Adrenal gland (tissue), 9 donors: ENCODE measurements at regions not wholly inside any gene's neighbourhood (a gene's known extent, or its start where the extent isn't known, plus 50 kb on each side); places are given as distances from the start of the nearest gene placed in this dataset.

ENCODE experiments used
- DNase-seq, 7 donors: peaks; one replicate each; pipeline ENCODE4 v3.0.0-alpha.2; 2019 to 2020
- H3K27ac ChIP-seq, 5 donors: fragments of 200-600 bp; sonication (generic) in 4 of 5; 1 replicate in 3 of 5; 2 replicates in 2 of 5; pipeline versions ENCODE4 v1.5.1 to v1.8.0; 2016 to 2020; ENCODE audit warnings: mild to moderate bottlenecking in 1 of 5
- H3K27me3 ChIP-seq: fragments of 200-600 bp; 2 replicates; pipeline ENCODE4 v1.8.0; 2021
- H3K36me3 ChIP-seq, 2 donors: fragments of 200-600 bp; replicated peaks in 1 of 2; 1 replicate in 1 of 2; 2 replicates in 1 of 2; pipeline versions ENCODE4 v1.5.1 to v1.8.0; 2018 to 2022
- H3K4me1 ChIP-seq, 2 donors: fragments of 200-600 bp; replicated peaks in 1 of 2; 1 replicate in 1 of 2; 2 replicates in 1 of 2; pipeline versions ENCODE4 v1.5.1 to v1.8.0; 2018 to 2021
- H3K4me3 ChIP-seq, 4 donors: fragments of 200-600 bp; sonication (generic) in 3 of 4; one replicate each; pipeline ENCODE4 v1.5.1; 2016 to 2018
- H3K9me3 ChIP-seq, 3 donors: fragments of 200-600 bp; sonication (generic) in 1 of 3; replicated peaks in 1 of 3; 1 replicate in 2 of 3; 2 replicates in 1 of 3; pipeline versions ENCODE4 v1.5.1 to v1.8.0; 2016 to 2021
- POLR2A ChIP-seq, 2 donors: fragments of 450-650 bp; IDR thresholded peaks; one replicate each; pipeline ENCODE4 v1.6.1; 2017; ENCODE audit warnings: antibody characterized with exemption in 2 of 2, mild to moderate bottlenecking in 2 of 2, moderate library complexity in 1 of 2
- WGBS, 4 donors: extraction: QIAGEN DNeasy Blood & Tissue Kit in 2 of 4; methylation state at CpG; one replicate each; pipeline versions ENCODE4 v1.1.5 to v1.1.7; 2013 to 2017; 5-methylcytosine and 5-hydroxymethylcytosine counted together
- intact Hi-C, 2 donors: fragments of 100-400 bp; cut with DNase I; formaldehyde crosslinking; loops; one replicate each; pipeline versions ENCODE4 v1.14.1 to v1.15.0; 2022 to 2023
- TF ChIP-seq, protein P1 (sequence below), 6 experiments: fragments of 450-650 bp in 4 of 6; fragments of 200-600 bp in 2 of 6; sonication (generic) in 1 of 6; IDR thresholded peaks; 1 replicate in 5 of 6; 2 replicates in 1 of 6; pipeline versions ENCODE4 v1.5.1 to v1.8.0; 2016 to 2021; ENCODE audit warnings: antibody characterized with exemption in 6 of 6, mild to moderate bottlenecking in 2 of 6, moderate library complexity in 1 of 6
- donor health status: healthy with polysubstance abuse.
- donor health status: Bipolar disorder and iron deficiency.
- donor health status: DM: yes; HTN: yes; CAD: no.
- donor health status: DM: no; HTN: no; CAD: no.
- donor health status: DM: no; HTN: no; CAD: no.

GRCh38 chr4:157607996-157608395 lies 387.5 kb downstream of the GRIA2 start:
- H3K4me1 ChIP-seq: no peaks in the 10 kb centered on the region
- intact Hi-C loops: no loop called here
- no peak overlapping the region for H3K4me3 ChIP-seq
- no peaks in the 10 kb centered on the region for H3K27me3 ChIP-seq
- H3K27ac ChIP-seq: no peak overlapping the region
- no peaks in the 10 kb centered on the region for H3K36me3 ChIP-seq
- TF ChIP-seq, protein P1, sequence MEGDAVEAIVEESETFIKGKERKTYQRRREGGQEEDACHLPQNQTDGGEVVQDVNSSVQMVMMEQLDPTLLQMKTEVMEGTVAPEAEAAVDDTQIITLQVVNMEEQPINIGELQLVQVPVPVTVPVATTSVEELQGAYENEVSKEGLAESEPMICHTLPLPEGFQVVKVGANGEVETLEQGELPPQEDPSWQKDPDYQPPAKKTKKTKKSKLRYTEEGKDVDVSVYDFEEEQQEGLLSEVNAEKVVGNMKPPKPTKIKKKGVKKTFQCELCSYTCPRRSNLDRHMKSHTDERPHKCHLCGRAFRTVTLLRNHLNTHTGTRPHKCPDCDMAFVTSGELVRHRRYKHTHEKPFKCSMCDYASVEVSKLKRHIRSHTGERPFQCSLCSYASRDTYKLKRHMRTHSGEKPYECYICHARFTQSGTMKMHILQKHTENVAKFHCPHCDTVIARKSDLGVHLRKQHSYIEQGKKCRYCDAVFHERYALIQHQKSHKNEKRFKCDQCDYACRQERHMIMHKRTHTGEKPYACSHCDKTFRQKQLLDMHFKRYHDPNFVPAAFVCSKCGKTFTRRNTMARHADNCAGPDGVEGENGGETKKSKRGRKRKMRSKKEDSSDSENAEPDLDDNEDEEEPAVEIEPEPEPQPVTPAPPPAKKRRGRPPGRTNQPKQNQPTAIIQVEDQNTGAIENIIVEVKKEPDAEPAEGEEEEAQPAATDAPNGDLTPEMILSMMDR (IDR thresholded peaks at IDR 0.05): no peak
- TF ChIP-seq POLR2A (IDR thresholded peaks at IDR 0.05): no peak
- DNase-seq: no peak
- 63 to 80% (median 74%) methylated on average over 1 of the region's 1 CpG for WGBS, 4 donors
- no peaks in the 10 kb centered on the region for H3K9me3 ChIP-seq

DNA sequence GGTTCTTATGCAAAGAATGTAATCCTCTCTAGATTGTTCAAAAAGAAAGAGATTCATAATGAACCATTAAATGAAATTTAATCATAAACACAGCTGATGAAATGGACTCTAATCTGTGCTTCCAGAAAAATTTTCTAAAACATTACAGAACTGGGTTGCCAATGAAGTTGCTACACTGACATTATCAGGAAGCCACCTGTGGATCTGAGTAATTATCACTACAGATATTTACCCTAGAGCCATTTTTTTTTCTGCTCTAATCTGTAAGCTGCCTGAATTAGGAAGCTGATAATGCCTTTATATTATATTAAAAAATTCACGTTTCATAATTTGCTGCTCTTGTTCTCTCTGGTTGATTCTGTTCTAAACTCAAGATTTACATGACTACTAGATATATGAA lies 380.1 kb downstream of the GRIA2 start:
- WGBS, 4 donors: 61 to 78% (median 68%) methylated on average over 1 of the region's 1 CpG
- no peaks in the 10 kb centered on the region for H3K9me3 ChIP-seq
- no peaks in the 10 kb centered on the region for H3K27me3 ChIP-seq
- H3K4me3 ChIP-seq: no peak overlapping the region
- no peaks in the 10 kb centered on the region for H3K36me3 ChIP-seq
- intact Hi-C loops: no loop called here
- no peak for DNase-seq
- no peak overlapping the region for H3K27ac ChIP-seq
- TF ChIP-seq POLR2A (IDR thresholded peaks at IDR 0.05): no peak
- TF ChIP-seq, protein P1 (IDR thresholded peaks at IDR 0.05): no peak
- no peaks in the 10 kb centered on the region for H3K4me1 ChIP-seq

DNA sequence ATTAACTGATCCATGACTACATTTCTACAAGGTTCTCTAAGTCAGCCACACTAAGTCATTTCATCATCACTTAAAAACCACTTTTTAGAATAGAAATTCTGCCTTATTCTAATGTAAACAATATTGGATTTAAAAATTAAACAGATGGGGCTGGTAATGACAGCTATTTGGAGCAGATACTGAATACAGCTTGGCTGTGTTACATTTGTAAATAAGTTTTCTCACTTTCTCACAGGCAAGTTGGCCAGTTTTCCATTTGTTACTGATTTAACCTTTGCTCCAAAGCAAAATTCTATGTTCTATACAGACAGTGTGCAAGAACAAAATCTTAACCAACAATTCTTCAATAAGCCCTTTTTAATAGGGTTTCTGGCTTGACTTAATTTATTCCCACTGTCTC lies 370.7 kb downstream of the GRIA2 start:
- Histone ChIP-seq H3K36me3 (no peaks in the 10 kb centered on the region), H3K9me3 (no peaks in the 10 kb centered on the region), H3K4me3 (no peak overlapping the region), H3K27ac (no peak overlapping the region), H3K4me1 (no peaks in the 10 kb centered on the region), H3K27me3 (no peaks in the 10 kb centered on the region)
- no peak for TF ChIP-seq POLR2A (IDR thresholded peaks at IDR 0.05)
- TF ChIP-seq, protein P1 (IDR thresholded peaks at IDR 0.05): no peak
- no peak for DNase-seq
- intact Hi-C loops: no loop called here

GRCh38 chr4:157590679-157591078 lies 370.2 kb downstream of the GRIA2 start:
- no peaks in the 10 kb centered on the region for H3K36me3 ChIP-seq
- H3K27me3 ChIP-seq: no peaks in the 10 kb centered on the region
- 60 to 84% (median 73%) methylated on average over 2 of the region's 2 CpGs for WGBS, 4 donors
- H3K4me3 ChIP-seq: no peak overlapping the region
- H3K4me1 ChIP-seq: no peaks in the 10 kb centered on the region
- TF ChIP-seq POLR2A (IDR thresholded peaks at IDR 0.05): no peak
- TF ChIP-seq, protein P1 (IDR thresholded peaks at IDR 0.05): no peak
- intact Hi-C loops: no loop called here
- no peak for DNase-seq
- no peaks in the 10 kb centered on the region for H3K9me3 ChIP-seq
- H3K27ac ChIP-seq: no peak overlapping the region
